ENCODE measurements at regions not wholly inside any gene's neighbourhood (a gene's known extent, or its start where the extent isn't known, plus 50 kb on each side); places are given as distances from the start of the nearest gene placed in this dataset.
"Not testable (repeated sequence)": the region's sequence is repeated elsewhere in the genome, so short reads cannot be mapped to it uniquely, and the experiment has no call there.

DNA sequence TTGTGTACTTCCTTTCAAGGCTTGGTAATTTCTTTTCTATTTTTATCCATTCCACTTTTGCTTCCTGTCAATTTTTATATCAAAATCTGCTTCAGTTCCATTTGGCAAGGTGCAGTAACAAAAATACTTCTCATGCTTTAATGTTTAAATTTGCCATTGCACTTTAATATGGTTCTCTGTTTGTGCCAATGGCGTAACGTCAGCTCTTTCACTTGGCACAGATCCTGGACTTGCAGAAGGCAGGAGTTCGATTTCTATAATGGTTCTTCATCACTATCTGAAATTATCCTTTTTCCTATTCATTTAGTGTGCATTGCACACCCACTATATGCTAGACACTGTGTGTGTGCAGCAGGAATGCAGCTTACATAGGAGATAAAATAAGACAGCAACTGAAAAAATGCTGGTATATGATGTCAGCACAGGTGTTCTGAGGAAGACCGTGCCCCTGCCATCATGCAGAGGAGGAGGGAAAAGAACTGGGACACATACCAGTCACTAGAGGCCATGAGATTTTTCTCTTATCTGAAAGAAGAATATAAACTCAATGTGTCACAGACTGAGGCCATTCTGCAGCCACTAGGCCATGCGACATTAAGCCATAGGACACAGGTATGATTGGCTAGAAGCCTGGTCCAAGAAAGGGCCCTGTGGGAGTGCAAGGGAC lies 298.2 kb downstream of the RPAP3 start:
- Histone ChIP-seq H3K36me3 (ENCODE audit: control insufficient read depth in 5 of 5, insufficient read depth in 5 of 5, low read length in 5 of 5) (no peaks in the 10 kb centered on the region), H3K27me3 (ENCODE audit: control insufficient read depth in 5 of 5, insufficient read depth in 4 of 5, low read length in 5 of 5) (no peaks in the 10 kb centered on the region), H3K4me3 (ENCODE audit: low read depth in 1 of 5, low read length in 5 of 5) (no peak overlapping the region), H3K4me1 (ENCODE audit: control insufficient read depth in 5 of 5, insufficient read depth in 5 of 5, low read length in 5 of 5) (peaks cover 0 to 19% (median 11%) of the 10 kb centered on the region in 5 donors), H3K27ac (ENCODE audit: low read depth, low read length) (no peak overlapping the region), H3K9me3 (ENCODE audit: control insufficient read depth in 5 of 5, low read length in 5 of 5) (no peaks in the 10 kb centered on the region), H3K9ac (ENCODE audit: low read length in 5 of 5) (no peak overlapping the region)

DNA sequence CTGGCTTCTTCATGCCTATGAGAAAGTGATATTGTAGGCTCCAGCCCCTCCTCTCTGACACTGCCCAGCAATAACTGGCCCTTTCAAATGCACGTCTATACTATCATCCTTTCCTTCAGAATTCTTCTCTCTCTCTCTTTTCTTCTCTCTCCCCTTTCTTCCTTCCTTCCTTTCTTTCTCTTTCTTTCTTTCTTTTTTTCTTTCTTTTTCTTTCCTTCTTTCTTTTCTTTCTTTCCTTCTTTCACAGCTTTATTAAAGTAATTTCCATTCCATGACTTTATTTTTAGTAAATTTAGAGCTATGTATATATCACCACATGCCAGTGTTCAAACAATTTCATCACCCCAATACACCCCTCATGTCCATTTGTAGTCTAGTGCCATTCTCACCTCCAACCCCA lies 302.1 kb downstream of the RPAP3 start:
- H3K9ac ChIP-seq (ENCODE audit: low read length in 5 of 5) = no peak overlapping the region
- H3K9me3 ChIP-seq (ENCODE audit: control insufficient read depth in 5 of 5, low read length in 5 of 5) = no peaks in the 10 kb centered on the region
- peaks cover 0 to 11% (median 9%) of the 10 kb centered on the region in 5 donors for H3K4me1 ChIP-seq (ENCODE audit: control insufficient read depth in 5 of 5, insufficient read depth in 5 of 5, low read length in 5 of 5)
- no peaks in the 10 kb centered on the region for H3K27me3 ChIP-seq (ENCODE audit: control insufficient read depth in 5 of 5, insufficient read depth in 4 of 5, low read length in 5 of 5)
- H3K36me3 ChIP-seq (ENCODE audit: control insufficient read depth in 5 of 5, insufficient read depth in 5 of 5, low read length in 5 of 5) = no peaks in the 10 kb centered on the region
- no peak overlapping the region for H3K4me3 ChIP-seq (ENCODE audit: low read depth in 1 of 5, low read length in 5 of 5)
- no peak overlapping the region for H3K27ac ChIP-seq (ENCODE audit: low read depth, low read length)

DNA sequence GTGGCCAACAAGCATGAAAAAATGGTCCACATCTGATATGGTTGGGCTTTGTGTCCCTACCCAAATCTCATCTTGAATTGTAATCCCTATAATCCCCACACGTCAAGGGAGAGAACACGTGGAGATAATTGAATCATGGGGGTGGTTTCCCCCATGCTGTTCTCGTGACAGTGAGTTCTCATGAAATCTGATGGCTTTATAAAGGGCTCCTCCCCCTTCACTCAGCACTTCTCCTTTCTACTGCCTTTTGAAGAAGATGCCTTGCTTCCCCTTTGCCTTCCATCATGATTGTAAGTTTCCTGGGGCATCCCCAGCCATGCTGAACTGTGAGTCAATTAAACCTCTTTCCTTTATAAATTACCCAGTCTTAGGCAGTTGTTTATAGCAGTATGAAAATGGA lies 304.6 kb downstream of the RPAP3 start:
- peaks cover 0 to 18% (median 9%) of the 10 kb centered on the region in 5 donors for H3K4me1 ChIP-seq (ENCODE audit: control insufficient read depth in 5 of 5, insufficient read depth in 5 of 5, low read length in 5 of 5)
- not testable (repeated sequence) for H3K9me3 ChIP-seq (ENCODE audit: control insufficient read depth in 5 of 5, low read length in 5 of 5); H3K27me3 ChIP-seq (ENCODE audit: control insufficient read depth in 5 of 5, insufficient read depth in 4 of 5, low read length in 5 of 5); H3K36me3 ChIP-seq (ENCODE audit: control insufficient read depth in 5 of 5, insufficient read depth in 5 of 5, low read length in 5 of 5); H3K9ac ChIP-seq (ENCODE audit: low read length in 5 of 5); H3K4me3 ChIP-seq (ENCODE audit: low read depth in 1 of 5, low read length in 5 of 5); H3K27ac ChIP-seq (ENCODE audit: low read depth, low read length)

DNA sequence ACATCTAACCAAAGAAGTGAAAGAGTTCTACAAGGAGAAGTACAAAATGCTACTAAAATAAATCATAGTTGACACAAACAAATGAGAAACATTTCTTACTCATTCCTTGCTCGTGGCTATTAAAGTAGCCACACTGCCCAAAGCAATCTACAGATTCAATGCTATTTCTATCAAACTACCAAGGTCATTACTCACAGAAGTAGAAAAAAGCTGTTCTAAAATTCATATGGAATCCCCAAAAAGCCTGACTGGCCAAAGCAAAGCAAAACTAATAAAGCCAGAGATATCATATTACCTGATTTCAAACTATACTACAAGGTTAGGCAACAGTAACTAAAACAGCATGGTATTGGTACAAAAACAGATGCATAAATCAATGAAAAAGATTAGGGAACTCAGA lies 305.6 kb downstream of the RPAP3 start:
- Histone ChIP-seq H3K27ac (ENCODE audit: low read depth, low read length) (no peak overlapping the region), H3K4me3 (ENCODE audit: low read depth in 1 of 5, low read length in 5 of 5) (no peak overlapping the region), H3K4me1 (ENCODE audit: control insufficient read depth in 5 of 5, insufficient read depth in 5 of 5, low read length in 5 of 5) (peaks cover 0 to 19% (median 9%) of the 10 kb centered on the region in 5 donors), H3K27me3 (ENCODE audit: control insufficient read depth in 5 of 5, insufficient read depth in 4 of 5, low read length in 5 of 5) (no peaks in the 10 kb centered on the region), H3K36me3 (ENCODE audit: control insufficient read depth in 5 of 5, insufficient read depth in 5 of 5, low read length in 5 of 5) (no peaks in the 10 kb centered on the region), H3K9ac (ENCODE audit: low read length in 5 of 5) (no peak overlapping the region), H3K9me3 (ENCODE audit: control insufficient read depth in 5 of 5, low read length in 5 of 5) (peaks cover 0 to 8% (median 3%) of the 10 kb centered on the region in 5 donors)

DNA sequence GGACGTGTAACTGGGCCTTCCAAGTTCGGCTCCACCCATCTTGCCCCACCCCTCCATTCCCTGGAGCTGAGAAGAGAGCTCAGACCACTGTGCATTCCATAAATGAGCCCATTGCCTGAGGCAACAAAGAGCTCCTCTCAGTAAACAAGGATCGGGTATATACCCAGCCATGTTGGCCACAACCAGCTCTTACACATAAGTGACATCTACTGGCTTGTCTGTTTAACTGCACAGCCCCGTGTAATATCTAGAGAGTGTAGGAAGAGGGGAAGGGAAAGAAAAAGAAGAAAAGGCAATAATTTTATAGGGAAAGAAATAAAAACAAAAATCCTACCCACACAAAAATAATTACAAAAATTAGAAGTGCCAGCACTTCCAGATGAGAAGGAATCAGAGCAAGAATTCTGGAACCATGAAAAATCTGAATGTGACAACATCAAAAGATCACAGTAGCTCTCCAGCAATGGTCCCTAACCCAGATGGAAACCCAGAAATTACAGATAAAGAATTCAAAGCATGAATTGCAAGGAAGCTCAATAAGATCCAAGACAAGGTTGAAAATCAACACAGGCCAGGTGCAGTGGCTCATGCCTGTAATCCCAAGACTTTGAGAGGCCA lies 308.1 kb downstream of the RPAP3 start:
- Histone ChIP-seq H3K27ac (ENCODE audit: low read depth, low read length) (no peak overlapping the region), H3K4me1 (ENCODE audit: control insufficient read depth in 5 of 5, insufficient read depth in 5 of 5, low read length in 5 of 5) (peaks cover 2 to 26% (median 18%) of the 10 kb centered on the region in 5 donors), H3K9ac (ENCODE audit: low read length in 5 of 5) (no peak overlapping the region), H3K36me3 (ENCODE audit: control insufficient read depth in 5 of 5, insufficient read depth in 5 of 5, low read length in 5 of 5) (no peaks in the 10 kb centered on the region), H3K4me3 (ENCODE audit: low read depth in 1 of 5, low read length in 5 of 5) (peak overlapping the region in 1 of 5 donors; percentile 12), H3K27me3 (ENCODE audit: control insufficient read depth in 5 of 5, insufficient read depth in 4 of 5, low read length in 5 of 5) (no peaks in the 10 kb centered on the region), H3K9me3 (ENCODE audit: control insufficient read depth in 5 of 5, low read length in 5 of 5) (peaks cover 0 to 8% (median 3%) of the 10 kb centered on the region in 5 donors)

DNA sequence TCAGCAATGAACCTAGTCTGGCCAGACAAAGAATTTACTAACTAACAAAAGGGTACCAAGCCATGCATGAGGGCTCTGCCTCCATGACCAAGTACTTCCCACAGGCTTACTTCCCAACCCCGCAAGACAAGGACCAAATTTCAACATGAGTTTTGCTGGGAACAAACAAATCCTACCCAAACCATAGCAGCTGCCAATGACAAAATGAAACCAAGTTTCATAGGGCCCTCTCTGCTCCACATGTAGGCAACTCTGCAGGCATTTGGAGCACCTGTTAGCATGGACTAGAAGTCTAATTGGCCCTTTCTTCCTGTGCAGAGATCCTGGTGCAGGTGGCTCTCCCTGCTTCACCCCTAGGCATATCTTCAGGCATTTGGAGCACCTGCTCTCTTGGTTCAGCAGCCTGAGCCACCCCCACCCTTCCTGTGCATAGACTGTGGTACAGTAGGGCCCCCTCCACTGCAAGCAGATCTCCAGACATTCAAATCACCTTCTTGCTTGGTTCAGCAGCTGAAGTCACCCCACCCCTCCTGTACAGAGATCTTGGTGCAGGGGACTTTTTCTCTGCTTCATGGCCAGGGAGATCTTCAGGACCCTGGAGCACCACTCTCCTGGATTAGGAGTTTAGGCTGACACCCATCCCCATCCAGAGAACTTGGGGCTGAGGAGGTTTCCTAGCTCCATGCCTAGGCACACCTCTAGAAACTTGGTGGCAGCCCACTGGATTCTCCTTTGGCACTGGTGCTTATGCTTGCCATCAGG lies 308.7 kb downstream of the RPAP3 start:
- H3K9ac ChIP-seq (ENCODE audit: low read length in 5 of 5) = no peak overlapping the region
- H3K27ac ChIP-seq (ENCODE audit: low read depth, low read length) = no peak overlapping the region
- peaks cover 0 to 8% (median 3%) of the 10 kb centered on the region in 5 donors for H3K9me3 ChIP-seq (ENCODE audit: control insufficient read depth in 5 of 5, low read length in 5 of 5)
- H3K27me3 ChIP-seq (ENCODE audit: control insufficient read depth in 5 of 5, insufficient read depth in 4 of 5, low read length in 5 of 5) = no peaks in the 10 kb centered on the region
- H3K4me3 ChIP-seq (ENCODE audit: low read depth in 1 of 5, low read length in 5 of 5) = peak overlapping the region in 2 of 5 donors; percentile 9 to 12
- H3K36me3 ChIP-seq (ENCODE audit: control insufficient read depth in 5 of 5, insufficient read depth in 5 of 5, low read length in 5 of 5) = no peaks in the 10 kb centered on the region
- H3K4me1 ChIP-seq (ENCODE audit: control insufficient read depth in 5 of 5, insufficient read depth in 5 of 5, low read length in 5 of 5) = peaks cover 3 to 27% (median 19%) of the 10 kb centered on the region in 5 donors

DNA sequence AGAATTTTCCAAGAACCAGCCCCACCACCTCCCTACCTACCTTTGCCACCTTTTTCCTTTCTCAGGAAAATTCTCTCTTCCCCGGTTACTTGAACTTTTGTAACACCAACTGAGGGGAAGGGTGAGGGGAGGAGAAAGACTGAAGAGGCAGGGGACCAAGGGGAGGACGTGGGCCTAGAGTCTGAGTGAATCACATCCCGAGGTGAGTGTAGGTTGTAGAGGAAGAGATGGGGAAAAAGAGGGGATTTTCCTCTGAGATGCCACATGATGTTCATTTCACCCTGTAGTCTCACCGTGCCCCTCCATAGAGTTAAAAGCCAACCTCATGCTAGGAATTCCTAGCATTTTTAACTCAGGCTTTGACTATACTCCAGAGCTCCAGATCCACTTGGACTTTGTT lies 311.8 kb downstream of the RPAP3 start:
- Histone ChIP-seq H3K4me1 (ENCODE audit: control insufficient read depth in 5 of 5, insufficient read depth in 5 of 5, low read length in 5 of 5) (peaks cover 3 to 27% (median 19%) of the 10 kb centered on the region in 5 donors), H3K9ac (ENCODE audit: low read length in 5 of 5) (no peak overlapping the region), H3K36me3 (ENCODE audit: control insufficient read depth in 5 of 5, insufficient read depth in 5 of 5, low read length in 5 of 5) (no peaks in the 10 kb centered on the region), H3K9me3 (ENCODE audit: control insufficient read depth in 5 of 5, low read length in 5 of 5) (peaks cover 0 to 8% (median 3%) of the 10 kb centered on the region in 5 donors), H3K4me3 (ENCODE audit: low read depth in 1 of 5, low read length in 5 of 5) (no peak overlapping the region), H3K27ac (ENCODE audit: low read depth, low read length) (no peak overlapping the region), H3K27me3 (ENCODE audit: control insufficient read depth in 5 of 5, insufficient read depth in 4 of 5, low read length in 5 of 5) (no peaks in the 10 kb centered on the region)

DNA sequence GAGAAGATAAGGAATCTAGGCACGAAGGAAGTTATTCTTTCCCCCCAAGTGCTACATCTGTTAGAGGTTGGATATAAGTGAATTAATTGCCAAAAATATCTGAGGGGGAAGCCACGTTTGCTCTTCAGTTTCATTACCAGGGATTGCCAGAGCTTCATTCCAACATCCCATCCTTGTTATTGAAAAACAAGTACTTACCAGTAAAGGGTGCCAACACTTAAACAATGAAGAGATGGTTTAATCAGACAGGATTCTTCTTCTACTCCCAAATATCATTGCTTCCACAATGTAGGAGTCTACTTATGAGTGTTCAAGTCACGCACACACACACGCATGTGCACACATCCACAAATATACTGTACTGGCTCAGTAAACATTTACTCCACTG lies 312.4 kb downstream of the RPAP3 start:
- H3K36me3 ChIP-seq (ENCODE audit: control insufficient read depth in 5 of 5, insufficient read depth in 5 of 5, low read length in 5 of 5) = no peaks in the 10 kb centered on the region
- no peak overlapping the region for H3K27ac ChIP-seq (ENCODE audit: low read depth, low read length)
- H3K9ac ChIP-seq (ENCODE audit: low read length in 5 of 5) = no peak overlapping the region
- peaks cover 3 to 27% (median 19%) of the 10 kb centered on the region in 5 donors for H3K4me1 ChIP-seq (ENCODE audit: control insufficient read depth in 5 of 5, insufficient read depth in 5 of 5, low read length in 5 of 5)
- peak overlapping the region in 1 of 5 donors; percentile 1 for H3K4me3 ChIP-seq (ENCODE audit: low read depth in 1 of 5, low read length in 5 of 5)
- H3K9me3 ChIP-seq (ENCODE audit: control insufficient read depth in 5 of 5, low read length in 5 of 5) = peaks cover 0 to 8% (median 3%) of the 10 kb centered on the region in 5 donors
- no peaks in the 10 kb centered on the region for H3K27me3 ChIP-seq (ENCODE audit: control insufficient read depth in 5 of 5, insufficient read depth in 4 of 5, low read length in 5 of 5)

DNA sequence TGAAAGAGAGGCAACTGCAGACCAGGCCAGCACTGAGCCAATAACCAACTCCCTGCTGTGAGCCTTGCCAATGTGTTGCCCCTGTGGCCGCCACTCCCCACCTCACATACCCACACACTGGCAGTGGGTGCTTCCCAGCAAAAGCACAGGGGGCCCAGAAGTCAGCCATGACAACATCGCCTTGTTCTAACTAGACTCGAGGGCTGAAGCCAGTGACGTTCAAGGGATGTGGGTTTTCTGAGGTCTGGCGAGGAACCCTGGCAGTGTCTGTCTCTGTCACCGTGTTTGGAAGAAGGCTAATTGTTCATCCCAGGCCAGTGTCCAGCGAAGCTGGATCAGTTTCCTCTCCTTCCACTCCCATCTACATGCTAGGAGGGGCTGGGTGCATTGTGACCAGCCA lies 311.8 kb upstream of the AMIGO2 start:
- no peaks in the 10 kb centered on the region for H3K27me3 ChIP-seq (ENCODE audit: control insufficient read depth in 5 of 5, insufficient read depth in 4 of 5, low read length in 5 of 5)
- H3K36me3 ChIP-seq (ENCODE audit: control insufficient read depth in 5 of 5, insufficient read depth in 5 of 5, low read length in 5 of 5) = no peaks in the 10 kb centered on the region
- H3K4me3 ChIP-seq (ENCODE audit: low read depth in 1 of 5, low read length in 5 of 5) = no peak overlapping the region
- H3K9me3 ChIP-seq (ENCODE audit: control insufficient read depth in 5 of 5, low read length in 5 of 5) = peaks cover 0 to 2% (median 0%) of the 10 kb centered on the region in 5 donors
- no peak overlapping the region for H3K27ac ChIP-seq (ENCODE audit: low read depth, low read length)
- H3K4me1 ChIP-seq (ENCODE audit: control insufficient read depth in 5 of 5, insufficient read depth in 5 of 5, low read length in 5 of 5) = peaks cover 3 to 13% (median 10%) of the 10 kb centered on the region in 5 donors
- H3K9ac ChIP-seq (ENCODE audit: low read length in 5 of 5) = no peak overlapping the region

DNA sequence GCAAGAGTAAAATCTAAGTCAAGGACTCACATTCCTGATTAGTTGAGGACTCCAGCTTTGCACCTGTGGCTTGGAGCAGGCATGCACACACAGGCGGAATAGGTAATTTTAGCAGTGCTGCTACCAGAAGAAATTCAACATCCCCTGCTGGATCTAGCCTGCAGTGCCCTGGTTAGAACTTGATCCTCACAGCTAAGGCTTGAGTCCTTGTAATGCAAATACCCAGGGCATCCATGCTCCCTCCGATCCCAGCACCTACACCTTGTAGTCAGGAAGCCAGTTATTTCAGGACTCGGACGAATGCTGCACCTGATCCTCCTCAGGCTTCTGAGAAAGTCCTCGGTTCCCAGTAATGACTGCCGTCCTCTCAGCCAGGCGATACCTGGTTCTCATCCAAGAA lies 309.0 kb upstream of the AMIGO2 start:
- H3K9ac ChIP-seq (ENCODE audit: low read length in 5 of 5) = no peak overlapping the region
- H3K36me3 ChIP-seq (ENCODE audit: control insufficient read depth in 5 of 5, insufficient read depth in 5 of 5, low read length in 5 of 5) = no peaks in the 10 kb centered on the region
- no peaks in the 10 kb centered on the region for H3K27me3 ChIP-seq (ENCODE audit: control insufficient read depth in 5 of 5, insufficient read depth in 4 of 5, low read length in 5 of 5)
- no peaks in the 10 kb centered on the region for H3K9me3 ChIP-seq (ENCODE audit: control insufficient read depth in 5 of 5, low read length in 5 of 5)
- H3K4me1 ChIP-seq (ENCODE audit: control insufficient read depth in 5 of 5, insufficient read depth in 5 of 5, low read length in 5 of 5) = peaks cover 3 to 17% (median 9%) of the 10 kb centered on the region in 5 donors
- no peak overlapping the region for H3K4me3 ChIP-seq (ENCODE audit: low read depth in 1 of 5, low read length in 5 of 5)
- H3K27ac ChIP-seq (ENCODE audit: low read depth, low read length) = no peak overlapping the region

All from subcutaneous abdominal adipose tissue (tissue), 5 donors.